ENCODE measurements at regions not wholly inside any gene's neighbourhood (a gene's known extent, or its start where the extent isn't known, plus 50 kb on each side); places are given as distances from the start of the nearest gene placed in this dataset.

- no peak for TF ChIP-seq CTCF (IDR thresholded peaks at IDR 0.05; ENCODE audit: insufficient read depth, low read length, poor library complexity, severe bottlenecking)
Observed at GRCh38 chr4:53859305-53859704, 205.1 kb downstream of the CHIC2 start.

DNA sequence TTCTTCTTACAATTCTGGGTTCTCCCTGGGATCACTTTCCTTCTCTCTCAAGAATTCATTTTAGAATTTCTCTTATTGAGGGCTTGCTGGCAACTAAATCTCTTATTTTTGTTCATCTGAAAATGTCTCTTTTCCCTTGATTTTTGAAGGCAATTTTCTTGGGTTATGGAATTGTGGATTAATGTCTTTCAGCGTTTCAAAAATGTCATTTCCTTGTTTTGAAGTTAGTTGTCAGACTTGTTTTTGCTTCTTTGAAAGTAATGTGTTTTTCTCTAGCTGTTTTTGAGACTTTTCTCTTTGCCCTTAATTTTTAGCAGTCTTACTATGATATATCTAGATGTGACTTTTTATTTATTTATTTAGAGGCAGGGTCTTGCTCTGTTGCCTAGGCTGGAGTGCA lies 205.7 kb downstream of the CHIC2 start:
- Histone ChIP-seq H3K36me3 (ENCODE audit: control insufficient read depth, insufficient read depth, low read length) (no peaks in the 10 kb centered on the region), H3K4me3 (replicated peaks; ENCODE audit: low read depth, low read length) (no peak overlapping the region), H3K27me3 (replicated peaks; ENCODE audit: control insufficient read depth, insufficient read depth, low read length) (no peaks in the 10 kb centered on the region; the same call in 1 of the 2 replicates)
- TF ChIP-seq CTCF (IDR thresholded peaks at IDR 0.05; ENCODE audit: insufficient read depth, low read length, poor library complexity, severe bottlenecking), result no peak
- no peak for DNase-seq (ENCODE audit: extremely low read depth, insufficient read length)

More at GRCh38 chr4:53859305-53859704, 205.1 kb downstream of the CHIC2 start:
- Histone ChIP-seq H3K27me3 (replicated peaks; ENCODE audit: control insufficient read depth, insufficient read depth, low read length) (no peaks in the 10 kb centered on the region; the same call in 1 of the 2 replicates), H3K4me3 (replicated peaks; ENCODE audit: low read depth, low read length) (no peak overlapping the region), H3K36me3 (ENCODE audit: control insufficient read depth, insufficient read depth, low read length) (no peaks in the 10 kb centered on the region)
- no peak for DNase-seq (ENCODE audit: extremely low read depth, insufficient read length)

DNA sequence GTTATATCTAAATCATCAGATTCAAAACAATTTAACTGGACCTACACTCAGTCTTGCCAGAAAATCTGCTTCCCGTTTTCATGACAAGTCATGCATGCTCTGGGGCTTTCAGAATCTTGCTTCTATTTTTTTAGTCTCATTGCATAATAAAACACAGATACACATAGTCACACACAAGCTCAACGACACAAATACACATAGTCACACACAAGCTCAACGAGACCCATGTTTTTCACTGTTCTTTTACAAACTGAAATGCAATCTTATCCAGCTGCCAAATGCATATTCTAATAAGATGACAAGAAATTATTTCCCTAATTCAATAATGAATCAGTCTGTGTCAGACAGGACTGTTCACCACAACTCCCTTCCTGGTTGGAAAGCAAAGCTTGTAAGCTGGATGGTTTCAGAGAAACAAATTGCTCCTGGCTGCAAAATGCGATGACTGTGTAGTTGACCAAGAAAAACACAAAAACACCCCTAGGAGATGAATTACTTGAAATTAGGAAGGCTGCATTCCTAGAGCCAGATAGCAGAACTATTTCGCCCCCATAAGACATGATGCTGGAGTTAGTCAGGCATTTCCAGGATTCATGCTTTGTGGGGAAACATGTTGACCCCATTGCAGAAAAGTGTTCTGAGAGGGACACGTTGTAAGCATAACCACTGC lies 208.7 kb downstream of the CHIC2 start:
- no peak for DNase-seq (ENCODE audit: extremely low read depth, insufficient read length)
- Histone ChIP-seq H3K27me3 (replicated peaks; ENCODE audit: control insufficient read depth, insufficient read depth, low read length) (no peaks in the 10 kb centered on the region; the same call in 1 of the 2 replicates), H3K4me3 (replicated peaks; ENCODE audit: low read depth, low read length) (no peak overlapping the region), H3K36me3 (ENCODE audit: control insufficient read depth, insufficient read depth, low read length) (no peaks in the 10 kb centered on the region)
- no peak for TF ChIP-seq CTCF (IDR thresholded peaks at IDR 0.05; ENCODE audit: insufficient read depth, low read length, poor library complexity, severe bottlenecking)

GRCh38 chr4:53854991-53855568 lies 209.3 kb downstream of the CHIC2 start:
- DNase-seq (ENCODE audit: extremely low read depth, insufficient read length), result no peak
- Histone ChIP-seq H3K4me3 (replicated peaks; ENCODE audit: low read depth, low read length) (no peak overlapping the region), H3K36me3 (ENCODE audit: control insufficient read depth, insufficient read depth, low read length) (no peaks in the 10 kb centered on the region), H3K27me3 (replicated peaks; ENCODE audit: control insufficient read depth, insufficient read depth, low read length) (no peaks in the 10 kb centered on the region; the same call in 1 of the 2 replicates)
- no peak for TF ChIP-seq CTCF (IDR thresholded peaks at IDR 0.05; ENCODE audit: insufficient read depth, low read length, poor library complexity, severe bottlenecking)

DNA sequence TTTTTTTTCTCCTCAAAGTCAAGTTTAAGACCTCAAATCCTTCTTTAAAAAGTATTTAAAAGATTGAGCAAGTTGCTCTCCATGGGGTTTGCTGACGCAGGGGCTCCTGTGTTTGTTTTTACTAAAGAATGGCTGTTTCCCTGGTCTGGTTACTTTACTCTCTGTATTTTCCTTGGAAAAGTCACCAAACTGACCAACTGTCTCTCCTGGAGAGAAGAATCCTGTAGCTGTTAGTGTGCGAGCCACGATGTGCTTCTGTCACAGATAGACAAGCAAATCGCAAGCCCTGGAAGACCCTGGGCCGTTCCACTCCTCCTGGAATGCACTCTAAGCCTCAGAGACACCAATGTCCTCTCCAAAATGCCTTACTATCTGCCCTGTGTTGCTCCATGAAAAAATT lies 212.1 kb downstream of the CHIC2 start:
- no peak for TF ChIP-seq CTCF (IDR thresholded peaks at IDR 0.05; ENCODE audit: insufficient read depth, low read length, poor library complexity, severe bottlenecking)
- no peak for DNase-seq (ENCODE audit: extremely low read depth, insufficient read length)
- Histone ChIP-seq H3K36me3 (ENCODE audit: control insufficient read depth, insufficient read depth, low read length) (no peaks in the 10 kb centered on the region), H3K27me3 (replicated peaks; ENCODE audit: control insufficient read depth, insufficient read depth, low read length) (no peaks in the 10 kb centered on the region; the same call in 1 of the 2 replicates), H3K4me3 (replicated peaks; ENCODE audit: low read depth, low read length) (no peak overlapping the region)

Data from GM06990 (cell line).